ENCODE measurements at regions not wholly inside any gene's neighbourhood (a gene's known extent, or its start where the extent isn't known, plus 50 kb on each side); places are given as distances from the start of the nearest gene placed in this dataset.

DNA sequence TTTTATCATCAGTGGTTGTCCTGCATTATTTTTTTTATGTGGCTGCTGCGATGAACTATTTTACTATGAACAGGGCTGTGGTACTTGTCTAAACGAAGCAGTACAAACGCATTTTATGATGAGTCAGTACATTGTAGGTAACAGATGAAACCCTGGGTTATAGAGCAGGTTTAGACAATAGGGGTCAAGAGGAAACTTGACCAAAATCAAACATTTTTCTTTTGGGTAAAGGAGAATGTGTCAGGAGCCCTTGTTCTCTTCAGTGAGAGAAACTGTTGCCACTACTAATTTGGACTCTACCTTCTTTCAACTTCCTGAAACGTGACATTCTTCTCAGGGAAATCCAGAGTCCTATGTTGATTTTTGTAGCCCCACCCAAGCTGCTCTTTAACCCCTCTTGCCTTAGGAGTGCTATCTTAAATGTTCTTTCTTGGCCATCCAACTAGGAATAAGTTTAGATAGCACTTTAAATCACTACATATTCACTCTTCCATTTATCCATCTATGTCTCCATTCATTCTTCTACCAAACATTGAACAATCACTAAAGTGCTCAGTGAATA lies 415.8 kb upstream of the NR3C2 start:
- H3K36me3 ChIP-seq (ENCODE audit: control insufficient read depth in 3 of 3, insufficient read depth in 2 of 3, low read depth in 1 of 3, low read length in 3 of 3) = no peaks in the 10 kb centered on the region
- FAIRE-seq = no peak
- DNase-seq = peak in 1 of 2 donors; percentile 79
- no peaks in the 10 kb centered on the region for H3K9me3 ChIP-seq (ENCODE audit: control insufficient read depth in 2 of 2, insufficient read depth in 1 of 2, low read depth in 1 of 2, low read length in 1 of 2)
- H3K27ac ChIP-seq (ENCODE audit: low read depth in 1 of 3, low read length in 2 of 3) = no peak overlapping the region
- no peaks in the 10 kb centered on the region for H3K27me3 ChIP-seq (ENCODE audit: control insufficient read depth in 3 of 3, insufficient read depth in 3 of 3, low read length in 3 of 3)
- WGBS, 3 donors = 28 to 42% (median 34%) methylated on average over 4 of the region's 4 CpGs
- no peaks in the 10 kb centered on the region for H3K4me1 ChIP-seq (ENCODE audit: control insufficient read depth in 3 of 3, insufficient read depth in 2 of 3, low read depth in 1 of 3, low read length in 2 of 3)
- H3K4me3 ChIP-seq (ENCODE audit: low read depth in 1 of 3, low read length in 3 of 3) = no peak overlapping the region

DNA sequence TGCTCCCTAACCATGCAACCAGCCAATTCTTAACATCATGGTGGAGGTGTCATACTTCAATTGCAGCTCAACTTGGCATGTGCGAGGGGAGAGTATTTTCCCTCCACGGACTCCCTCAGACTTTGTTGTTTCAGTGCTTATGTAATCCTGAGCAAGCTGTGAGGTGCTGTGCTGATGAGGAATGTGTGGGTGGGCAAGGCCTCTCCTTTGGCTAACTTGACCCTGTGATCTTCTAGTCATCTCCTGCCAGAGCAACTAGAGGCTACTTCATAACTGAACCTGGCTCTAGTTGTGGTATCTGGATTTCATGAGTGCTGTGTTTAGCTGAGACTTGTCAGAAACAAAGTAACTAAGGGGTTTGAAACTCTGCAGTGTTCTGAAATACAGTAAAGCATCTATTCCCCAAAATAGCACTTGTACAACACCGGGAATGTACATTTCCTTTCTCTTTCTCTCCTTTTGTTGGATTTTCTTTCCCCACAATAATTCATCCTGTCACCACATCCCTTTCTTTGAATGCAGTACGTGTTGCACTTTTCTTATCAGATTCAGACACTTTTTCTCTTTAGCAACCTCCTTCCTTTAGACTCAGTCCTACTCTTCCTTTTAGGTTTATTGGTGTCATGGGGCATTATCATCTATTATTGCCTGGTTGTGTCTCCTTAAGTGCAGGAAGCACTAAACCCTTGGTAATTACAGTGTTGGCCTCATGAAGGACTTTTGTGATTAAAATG lies 415.2 kb upstream of the NR3C2 start:
- WGBS, 3 donors = 57 to 82% (median 66%) methylated on average over 4 of the region's 4 CpGs

DNA sequence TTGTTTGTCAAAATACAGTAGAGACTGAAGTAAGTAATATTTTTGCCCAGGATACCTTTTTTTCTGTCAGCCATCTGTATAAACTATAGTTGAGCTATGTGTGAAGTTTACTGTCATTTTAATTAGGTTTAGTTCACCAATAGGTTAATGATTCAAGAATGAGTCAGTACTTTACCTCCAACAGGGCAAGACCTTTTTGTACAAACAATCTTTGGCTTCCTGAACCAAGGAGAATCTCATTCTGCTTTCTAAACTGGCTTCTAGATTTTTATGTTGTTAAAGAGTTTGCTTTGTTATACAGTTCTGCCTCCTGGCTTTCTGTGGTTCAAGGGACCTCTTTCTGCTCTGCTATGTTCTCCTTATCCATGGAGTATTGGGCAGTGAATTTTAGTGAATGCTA lies 412.0 kb upstream of the NR3C2 start:
- Histone ChIP-seq H3K4me3 (ENCODE audit: low read depth in 1 of 3, low read length in 3 of 3) (no peak overlapping the region), H3K27me3 (ENCODE audit: control insufficient read depth in 3 of 3, insufficient read depth in 3 of 3, low read length in 3 of 3) (no peaks in the 10 kb centered on the region), H3K4me1 (ENCODE audit: control insufficient read depth in 3 of 3, insufficient read depth in 2 of 3, low read depth in 1 of 3, low read length in 2 of 3) (peaks cover 0 to 13% (median 3%) of the 10 kb centered on the region in 3 donors), H3K9me3 (ENCODE audit: control insufficient read depth in 2 of 2, insufficient read depth in 1 of 2, low read depth in 1 of 2, low read length in 1 of 2) (no peaks in the 10 kb centered on the region), H3K36me3 (ENCODE audit: control insufficient read depth in 3 of 3, insufficient read depth in 2 of 3, low read depth in 1 of 3, low read length in 3 of 3) (no peaks in the 10 kb centered on the region), H3K27ac (ENCODE audit: low read depth in 1 of 3, low read length in 2 of 3) (peak overlapping the region in 1 of 3 donors; percentile 55)
- FAIRE-seq (no peak), DNase-seq (peak in 1 of 2 donors; percentile 64)

More for the DNA sequence above, 415.2 kb upstream of the NR3C2 start:
- FAIRE-seq (no peak), DNase-seq (no peak)
- Histone ChIP-seq H3K27ac (ENCODE audit: low read depth in 1 of 3, low read length in 2 of 3) (no peak overlapping the region), H3K9me3 (ENCODE audit: control insufficient read depth in 2 of 2, insufficient read depth in 1 of 2, low read depth in 1 of 2, low read length in 1 of 2) (no peaks in the 10 kb centered on the region), H3K4me1 (ENCODE audit: control insufficient read depth in 3 of 3, insufficient read depth in 2 of 3, low read depth in 1 of 3, low read length in 2 of 3) (peaks cover 0 to 3% (median 0%) of the 10 kb centered on the region in 3 donors), H3K4me3 (ENCODE audit: low read depth in 1 of 3, low read length in 3 of 3) (no peak overlapping the region), H3K27me3 (ENCODE audit: control insufficient read depth in 3 of 3, insufficient read depth in 3 of 3, low read length in 3 of 3) (no peaks in the 10 kb centered on the region), H3K36me3 (ENCODE audit: control insufficient read depth in 3 of 3, insufficient read depth in 2 of 3, low read depth in 1 of 3, low read length in 3 of 3) (no peaks in the 10 kb centered on the region)

DNA sequence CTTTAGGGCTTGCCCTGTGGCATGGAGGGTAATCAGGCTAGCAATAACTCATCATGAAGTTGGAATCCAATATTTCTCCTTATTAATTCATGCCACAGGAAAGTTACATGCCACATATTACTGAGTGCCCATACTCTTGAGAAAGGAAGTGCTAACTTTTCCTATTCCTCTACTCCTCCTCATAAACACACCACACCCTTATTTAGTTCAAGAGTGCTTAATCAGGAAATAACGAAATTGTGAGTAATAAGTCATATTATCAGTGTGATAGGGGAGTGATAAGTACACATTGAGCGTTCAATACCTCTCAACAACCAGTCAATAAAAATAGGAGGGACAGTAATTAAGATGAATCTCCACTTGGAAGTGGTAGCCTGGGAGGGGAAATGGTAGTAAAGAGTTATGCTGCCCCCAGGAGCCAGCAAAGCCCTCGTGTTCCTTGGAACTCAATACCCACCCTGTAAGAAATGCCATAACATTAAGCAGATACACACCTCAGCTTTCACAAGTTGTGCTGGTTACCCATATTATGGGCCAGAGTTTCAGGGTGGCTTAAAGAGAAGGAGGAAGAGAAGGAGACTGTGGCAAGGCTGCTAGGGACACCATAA lies 410.0 kb upstream of the NR3C2 start:
- Histone ChIP-seq H3K27ac (ENCODE audit: low read depth in 1 of 3, low read length in 2 of 3) (peak overlapping the region; percentile 1 to 81 (median 74)), H3K4me1 (ENCODE audit: control insufficient read depth in 3 of 3, insufficient read depth in 2 of 3, low read depth in 1 of 3, low read length in 2 of 3) (peaks cover 0 to 13% (median 5%) of the 10 kb centered on the region in 3 donors), H3K4me3 (ENCODE audit: low read depth in 1 of 3, low read length in 3 of 3) (no peak overlapping the region), H3K9me3 (ENCODE audit: control insufficient read depth in 2 of 2, insufficient read depth in 1 of 2, low read depth in 1 of 2, low read length in 1 of 2) (no peaks in the 10 kb centered on the region), H3K36me3 (ENCODE audit: control insufficient read depth in 3 of 3, insufficient read depth in 2 of 3, low read depth in 1 of 3, low read length in 3 of 3) (no peaks in the 10 kb centered on the region), H3K27me3 (ENCODE audit: control insufficient read depth in 3 of 3, insufficient read depth in 3 of 3, low read length in 3 of 3) (no peaks in the 10 kb centered on the region)
- FAIRE-seq = no peak
- peak; percentile 11 to 93 for DNase-seq
- WGBS, 3 donors = 8 to 37% (median 27%) methylated on average over 3 of the region's 3 CpGs

DNA sequence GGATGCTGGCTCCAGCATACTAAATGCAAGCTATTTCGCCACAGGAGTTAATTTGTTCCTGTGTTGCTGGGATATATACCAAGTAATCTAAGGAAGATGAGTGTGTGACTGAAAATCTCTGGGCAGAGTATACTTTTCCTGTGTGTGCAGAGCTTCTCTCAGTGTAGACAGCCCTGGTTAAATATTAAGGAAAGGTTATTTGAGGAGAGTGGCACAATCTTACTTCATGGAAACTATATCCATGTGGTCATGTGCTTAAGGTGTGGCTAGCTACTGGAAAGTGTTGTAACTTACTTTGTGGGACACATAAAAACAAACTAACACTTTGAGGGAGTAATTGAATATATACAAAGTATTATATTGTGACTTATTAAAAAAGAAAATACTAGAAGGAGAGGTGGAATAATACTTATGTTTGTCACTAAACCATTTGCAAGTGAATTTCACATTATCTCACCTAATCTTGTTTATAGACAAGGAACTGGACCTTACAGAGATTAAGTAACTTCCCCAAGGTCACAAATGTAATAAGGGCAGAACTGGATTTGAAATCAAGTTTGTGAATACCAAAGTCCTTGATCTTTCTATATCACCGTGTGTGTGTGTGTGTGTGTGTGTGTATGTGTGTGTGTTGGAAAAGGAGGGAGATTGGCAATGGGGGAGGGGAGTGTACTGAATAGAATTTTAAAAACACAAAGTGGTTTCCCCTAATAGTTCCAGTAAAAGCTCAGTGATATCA lies 408.2 kb upstream of the NR3C2 start:
- peak; percentile 85 to 94 for DNase-seq
- Histone ChIP-seq H3K27ac (ENCODE audit: low read depth in 1 of 3, low read length in 2 of 3) (peak overlapping the region; percentile 50 to 74 (median 62)), H3K9me3 (ENCODE audit: control insufficient read depth in 2 of 2, insufficient read depth in 1 of 2, low read depth in 1 of 2, low read length in 1 of 2) (no peaks in the 10 kb centered on the region), H3K27me3 (ENCODE audit: control insufficient read depth in 3 of 3, insufficient read depth in 3 of 3, low read length in 3 of 3) (no peaks in the 10 kb centered on the region), H3K4me3 (ENCODE audit: low read depth in 1 of 3, low read length in 3 of 3) (no peak overlapping the region), H3K4me1 (ENCODE audit: control insufficient read depth in 3 of 3, insufficient read depth in 2 of 3, low read depth in 1 of 3, low read length in 2 of 3) (peaks cover 0 to 13% (median 5%) of the 10 kb centered on the region in 3 donors), H3K36me3 (ENCODE audit: control insufficient read depth in 3 of 3, insufficient read depth in 2 of 3, low read depth in 1 of 3, low read length in 3 of 3) (no peaks in the 10 kb centered on the region)
- WGBS, 3 donors = 19 to 49% (median 22%) methylated on average over 2 of the region's 2 CpGs
- peak; percentile 64 for FAIRE-seq

DNA sequence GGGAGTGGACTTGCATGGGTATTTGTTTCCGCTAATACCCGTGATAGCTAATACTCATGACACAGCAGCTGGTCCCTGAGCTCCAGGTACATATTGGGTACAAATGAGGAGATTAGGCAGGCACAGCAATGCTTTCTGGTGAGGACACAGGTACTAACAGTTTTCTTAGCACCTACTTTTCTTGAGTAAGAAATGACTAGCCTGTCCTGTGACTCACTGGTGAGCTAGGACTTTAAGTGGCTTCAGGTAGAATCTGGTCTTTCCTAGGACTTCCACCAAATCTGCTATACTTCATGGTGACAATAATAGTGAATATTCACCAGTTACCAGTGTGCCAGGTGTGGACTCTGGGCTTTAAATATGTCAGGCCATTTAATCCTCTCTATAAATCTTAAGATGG lies 407.4 kb upstream of the NR3C2 start:
- FAIRE-seq = no peak
- WGBS, 3 donors = 91 to 94% (median 91%) methylated on average over 2 of the region's 2 CpGs
- H3K9me3 ChIP-seq (ENCODE audit: control insufficient read depth in 2 of 2, insufficient read depth in 1 of 2, low read depth in 1 of 2, low read length in 1 of 2) = no peaks in the 10 kb centered on the region
- H3K4me1 ChIP-seq (ENCODE audit: control insufficient read depth in 3 of 3, insufficient read depth in 2 of 3, low read depth in 1 of 3, low read length in 2 of 3) = peaks cover 0 to 13% (median 5%) of the 10 kb centered on the region in 3 donors
- H3K4me3 ChIP-seq (ENCODE audit: low read depth in 1 of 3, low read length in 3 of 3) = no peak overlapping the region
- no peaks in the 10 kb centered on the region for H3K27me3 ChIP-seq (ENCODE audit: control insufficient read depth in 3 of 3, insufficient read depth in 3 of 3, low read length in 3 of 3)
- no peak for DNase-seq
- H3K36me3 ChIP-seq (ENCODE audit: control insufficient read depth in 3 of 3, insufficient read depth in 2 of 3, low read depth in 1 of 3, low read length in 3 of 3) = no peaks in the 10 kb centered on the region
- peak overlapping the region in 1 of 3 donors; percentile 5 for H3K27ac ChIP-seq (ENCODE audit: low read depth in 1 of 3, low read length in 2 of 3)

DNA sequence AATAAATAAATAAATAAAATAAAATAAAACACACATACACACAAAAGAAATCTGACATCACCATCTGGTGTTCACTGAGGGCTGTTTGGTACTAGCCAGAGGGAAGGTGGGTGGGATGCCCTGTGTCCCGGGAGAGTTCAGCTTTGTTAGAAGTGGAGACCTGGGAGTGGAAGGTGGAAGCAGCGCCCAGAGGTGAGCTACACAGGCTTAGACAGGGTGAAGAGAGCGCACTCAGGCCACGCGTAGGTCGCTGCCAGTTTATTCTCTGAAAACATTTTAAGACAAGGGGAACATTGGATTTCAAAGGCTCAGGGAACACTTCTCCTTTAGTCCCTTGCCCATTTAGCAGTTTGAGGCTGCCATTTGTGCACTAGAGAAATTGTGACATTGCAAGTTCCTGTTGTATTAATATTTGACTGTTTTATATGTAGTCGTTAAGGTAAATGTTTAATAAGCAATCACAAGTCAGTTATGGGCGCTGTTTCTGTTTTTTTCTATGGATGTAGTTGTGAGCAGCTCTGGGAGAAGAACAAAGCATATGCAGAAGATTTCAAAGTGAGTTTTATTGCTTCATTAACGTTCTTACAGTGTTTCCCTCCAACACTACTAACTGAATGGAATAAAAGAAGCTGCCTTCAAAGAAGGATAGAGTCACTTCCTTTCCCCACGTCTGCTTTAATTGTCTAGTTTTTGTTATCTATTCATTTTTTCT lies 405.5 kb upstream of the NR3C2 start:
- Histone ChIP-seq H3K9me3 (ENCODE audit: control insufficient read depth in 2 of 2, insufficient read depth in 1 of 2, low read depth in 1 of 2, low read length in 1 of 2) (no peaks in the 10 kb centered on the region), H3K36me3 (ENCODE audit: control insufficient read depth in 3 of 3, insufficient read depth in 2 of 3, low read depth in 1 of 3, low read length in 3 of 3) (no peaks in the 10 kb centered on the region), H3K4me1 (ENCODE audit: control insufficient read depth in 3 of 3, insufficient read depth in 2 of 3, low read depth in 1 of 3, low read length in 2 of 3) (peaks cover 0 to 13% (median 3%) of the 10 kb centered on the region in 3 donors), H3K27me3 (ENCODE audit: control insufficient read depth in 3 of 3, insufficient read depth in 3 of 3, low read length in 3 of 3) (no peaks in the 10 kb centered on the region), H3K4me3 (ENCODE audit: low read depth in 1 of 3, low read length in 3 of 3) (no peak overlapping the region), H3K27ac (ENCODE audit: low read depth in 1 of 3, low read length in 2 of 3) (no peak overlapping the region)
- WGBS, 3 donors = 60 to 76% (median 71%) methylated on average over 10 of the region's 10 CpGs
- DNase-seq (peak; percentile 12 to 45), FAIRE-seq (no peak)

DNA sequence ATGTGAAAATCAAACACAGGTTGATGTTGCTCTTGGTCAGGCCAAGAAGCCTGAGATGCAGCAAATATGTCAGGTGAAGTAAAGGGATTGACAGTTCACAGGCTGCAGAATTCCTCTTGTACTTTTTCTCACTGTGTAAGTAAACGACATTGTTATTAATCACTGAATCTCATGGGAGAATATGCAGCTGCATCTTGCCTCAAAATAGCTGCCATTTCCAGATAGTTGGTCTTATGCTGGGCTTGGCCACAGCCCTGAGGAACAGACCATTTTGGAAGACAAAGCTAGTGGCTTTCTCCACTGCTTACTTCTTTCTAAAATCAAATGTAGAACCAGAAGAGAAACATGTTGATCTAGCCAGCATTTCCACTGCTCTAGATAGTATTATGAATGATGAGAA lies 403.4 kb upstream of the NR3C2 start:
- FAIRE-seq (no peak), DNase-seq (no peak)
- H3K27me3 ChIP-seq (ENCODE audit: control insufficient read depth in 3 of 3, insufficient read depth in 3 of 3, low read length in 3 of 3) = no peaks in the 10 kb centered on the region
- peaks cover 0 to 6% (median 2%) of the 10 kb centered on the region in 3 donors for H3K4me1 ChIP-seq (ENCODE audit: control insufficient read depth in 3 of 3, insufficient read depth in 2 of 3, low read depth in 1 of 3, low read length in 2 of 3)
- WGBS, 3 donors = 55 to 80% (median 76%) methylated on average over 1 of the region's 1 CpG
- H3K4me3 ChIP-seq (ENCODE audit: low read depth in 1 of 3, low read length in 3 of 3) = no peak overlapping the region
- H3K36me3 ChIP-seq (ENCODE audit: control insufficient read depth in 3 of 3, insufficient read depth in 2 of 3, low read depth in 1 of 3, low read length in 3 of 3) = no peaks in the 10 kb centered on the region
- no peak overlapping the region for H3K27ac ChIP-seq (ENCODE audit: low read depth in 1 of 3, low read length in 2 of 3)
- no peaks in the 10 kb centered on the region for H3K9me3 ChIP-seq (ENCODE audit: control insufficient read depth in 2 of 2, insufficient read depth in 1 of 2, low read depth in 1 of 2, low read length in 1 of 2)
